Erythroblast (primary cell): ENCODE measurements at regions not wholly inside any gene's neighbourhood (a gene's known extent, or its start where the extent isn't known, plus 50 kb on each side); places are given as distances from the start of the nearest gene placed in this dataset.

Experiments
- GATA1 ChIP-seq: IDR thresholded peaks from 2 replicates; pipeline ENCODE4 v1.6.1; 2011; ENCODE audit warnings: low read depth, mild to moderate bottlenecking, control low read depth, low read length, moderate library complexity
- POLR2A ChIP-seq: IDR thresholded peaks from 2 replicates; pipeline ENCODE4 v1.6.1; 2011; ENCODE audit warnings: mild to moderate bottlenecking, low read length

- TF ChIP-seq POLR2A (no peak), GATA1 (no peak)
Observed at GRCh38 chr15:47371939-47372338, 345.4 kb upstream of the SEMA6D start.
